ENCODE measurements at regions not wholly inside any gene's neighbourhood (a gene's known extent, or its start where the extent isn't known, plus 50 kb on each side); places are given as distances from the start of the nearest gene placed in this dataset.

DNA sequence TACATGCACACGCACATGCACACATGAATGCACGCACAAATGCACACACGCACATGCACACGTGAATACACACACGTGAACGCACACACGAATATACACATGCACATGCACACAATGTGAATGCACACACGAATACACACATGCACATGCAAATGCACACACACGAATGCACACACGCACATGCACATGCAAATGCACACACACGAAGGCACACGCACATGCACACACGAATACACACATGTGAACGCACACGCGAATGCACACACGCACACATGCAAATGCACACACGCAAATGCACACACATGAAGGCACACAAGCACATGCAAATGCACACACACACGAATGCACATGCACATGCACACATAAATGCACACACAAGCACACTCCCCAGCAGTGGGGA lies 68.6 kb upstream of the GPC1 start:
- TF ChIP-seq SRF (IDR thresholded peaks at IDR 0.05; ENCODE audit: low read depth in 2 of 2, low read length in 2 of 2) (no peak), JUNB (IDR thresholded peaks at IDR 0.05) (no peak), HCFC1 (IDR thresholded peaks at IDR 0.05; ENCODE audit: low read length) (no peak), ASH2L (IDR thresholded peaks at IDR 0.05; ENCODE audit: borderline replicate concordance, low read depth) (no peak), EP300 (IDR thresholded peaks at IDR 0.05; ENCODE audit: borderline replicate concordance in 1 of 2, control insufficient read depth in 1 of 2, low read depth in 2 of 2, low read length in 2 of 2) (no peak)
- TF ChIP-seq, protein P1, sequence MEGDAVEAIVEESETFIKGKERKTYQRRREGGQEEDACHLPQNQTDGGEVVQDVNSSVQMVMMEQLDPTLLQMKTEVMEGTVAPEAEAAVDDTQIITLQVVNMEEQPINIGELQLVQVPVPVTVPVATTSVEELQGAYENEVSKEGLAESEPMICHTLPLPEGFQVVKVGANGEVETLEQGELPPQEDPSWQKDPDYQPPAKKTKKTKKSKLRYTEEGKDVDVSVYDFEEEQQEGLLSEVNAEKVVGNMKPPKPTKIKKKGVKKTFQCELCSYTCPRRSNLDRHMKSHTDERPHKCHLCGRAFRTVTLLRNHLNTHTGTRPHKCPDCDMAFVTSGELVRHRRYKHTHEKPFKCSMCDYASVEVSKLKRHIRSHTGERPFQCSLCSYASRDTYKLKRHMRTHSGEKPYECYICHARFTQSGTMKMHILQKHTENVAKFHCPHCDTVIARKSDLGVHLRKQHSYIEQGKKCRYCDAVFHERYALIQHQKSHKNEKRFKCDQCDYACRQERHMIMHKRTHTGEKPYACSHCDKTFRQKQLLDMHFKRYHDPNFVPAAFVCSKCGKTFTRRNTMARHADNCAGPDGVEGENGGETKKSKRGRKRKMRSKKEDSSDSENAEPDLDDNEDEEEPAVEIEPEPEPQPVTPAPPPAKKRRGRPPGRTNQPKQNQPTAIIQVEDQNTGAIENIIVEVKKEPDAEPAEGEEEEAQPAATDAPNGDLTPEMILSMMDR (IDR thresholded peaks at IDR 0.05 in 2 of 3, conservative IDR thresholded peaks at IDR 0.05 in 1 of 3; ENCODE audit: control insufficient read depth in 2 of 3, extremely low read depth in 1 of 3, insufficient read depth in 1 of 3, low read depth in 3 of 3, low read length in 3 of 3), result no peak

Measured in GM12878 (cell line).